ENCODE measurements at regions not wholly inside any gene's neighbourhood (a gene's known extent, or its start where the extent isn't known, plus 50 kb on each side); places are given as distances from the start of the nearest gene placed in this dataset.

GRCh38 chr7:67781841-67782240 lies 785.2 kb downstream of the TYW1 start:
- H3K4me3 Mint-ChIP-seq = no peak overlapping the region
- no peaks in the 10 kb centered on the region for H3K4me1 Mint-ChIP-seq
- H3K27ac Mint-ChIP-seq = no peak overlapping the region
- H3K27me3 Mint-ChIP-seq = no peaks in the 10 kb centered on the region
- no peaks in the 10 kb centered on the region for H3K36me3 Mint-ChIP-seq
- peaks cover 5 to 15% (median 12%) of the 10 kb centered on the region in 3 donors for H3K9me3 Mint-ChIP-seq

DNA sequence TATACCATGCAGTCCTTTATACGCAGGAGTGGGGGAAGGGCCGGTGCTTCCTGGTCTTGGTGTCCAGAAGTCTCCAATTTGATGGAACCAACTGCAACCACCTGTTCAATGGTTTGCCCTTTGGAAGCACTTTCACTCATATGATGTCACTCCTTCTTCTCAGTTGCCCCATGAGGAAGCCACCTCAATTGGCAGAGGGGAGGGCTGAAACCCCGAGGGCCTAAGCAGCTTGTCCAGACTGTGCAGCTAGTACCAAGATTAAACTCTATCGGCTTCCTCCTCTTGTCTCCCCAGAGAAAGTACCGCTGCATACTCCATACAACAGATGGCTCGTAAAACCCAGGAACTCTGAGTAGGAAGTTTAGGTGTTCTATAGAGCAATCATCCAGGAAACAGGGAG lies 789.4 kb downstream of the TYW1 start:
- H3K4me3 Mint-ChIP-seq = no peak overlapping the region
- no peaks in the 10 kb centered on the region for H3K4me1 Mint-ChIP-seq
- no peak overlapping the region for H3K27ac Mint-ChIP-seq
- peaks cover 5 to 11% (median 7%) of the 10 kb centered on the region in 3 donors for H3K9me3 Mint-ChIP-seq
- H3K27me3 Mint-ChIP-seq = no peaks in the 10 kb centered on the region
- no peaks in the 10 kb centered on the region for H3K36me3 Mint-ChIP-seq

- H3K9me3 Mint-ChIP-seq = peaks cover 0 to 21% (median 9%) of the 10 kb centered on the region in 3 donors
- no peak overlapping the region for H3K4me3 Mint-ChIP-seq
- H3K27me3 Mint-ChIP-seq = no peaks in the 10 kb centered on the region
- H3K36me3 Mint-ChIP-seq = no peaks in the 10 kb centered on the region
- H3K27ac Mint-ChIP-seq = no peak overlapping the region
- H3K4me1 Mint-ChIP-seq = no peaks in the 10 kb centered on the region
Measured at GRCh38 chr7:67788669-67789068, 792.0 kb downstream of the TYW1 start.

DNA sequence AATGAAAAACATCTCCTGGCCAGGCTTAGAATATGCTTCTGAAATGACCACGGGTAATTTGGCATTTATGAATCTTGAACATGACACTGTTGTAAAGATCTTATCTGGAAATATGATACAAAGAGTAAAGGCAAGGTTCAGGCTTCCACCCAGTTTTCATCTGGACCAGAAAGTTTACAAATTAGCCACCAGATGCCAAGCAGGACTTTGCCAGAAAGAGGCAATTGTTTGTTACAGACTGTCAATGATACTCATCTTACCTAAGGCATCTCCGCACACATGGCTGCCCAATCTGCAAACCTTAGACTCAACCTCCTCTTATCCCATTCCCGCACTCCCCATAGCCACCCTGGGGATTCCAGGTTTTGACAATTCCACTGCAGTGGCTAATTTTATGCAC lies 795.3 kb downstream of the TYW1 start:
- Mint-ChIP-seq H3K36me3 (no peaks in the 10 kb centered on the region), H3K4me1 (no peaks in the 10 kb centered on the region), H3K27ac (no peak overlapping the region), H3K4me3 (no peak overlapping the region), H3K9me3 (peaks cover 0 to 21% (median 10%) of the 10 kb centered on the region in 3 donors), H3K27me3 (no peaks in the 10 kb centered on the region)

- Mint-ChIP-seq H3K9me3 (peaks cover 0 to 27% (median 13%) of the 10 kb centered on the region in 3 donors), H3K36me3 (no peaks in the 10 kb centered on the region), H3K4me1 (no peaks in the 10 kb centered on the region), H3K27me3 (no peaks in the 10 kb centered on the region), H3K27ac (no peak overlapping the region), H3K4me3 (no peak overlapping the region)
Measured at GRCh38 chr7:67794544-67794943, 797.9 kb downstream of the TYW1 start.

GRCh38 chr7:67803789-67804188 lies 807.2 kb downstream of the TYW1 start:
- Mint-ChIP-seq H3K27ac (no peak overlapping the region), H3K36me3 (no peaks in the 10 kb centered on the region), H3K27me3 (no peaks in the 10 kb centered on the region), H3K4me3 (no peak overlapping the region), H3K9me3 (peaks cover 0 to 10% (median 6%) of the 10 kb centered on the region in 3 donors), H3K4me1 (peaks cover 0 to 3% (median 0%) of the 10 kb centered on the region in 3 donors)

DNA sequence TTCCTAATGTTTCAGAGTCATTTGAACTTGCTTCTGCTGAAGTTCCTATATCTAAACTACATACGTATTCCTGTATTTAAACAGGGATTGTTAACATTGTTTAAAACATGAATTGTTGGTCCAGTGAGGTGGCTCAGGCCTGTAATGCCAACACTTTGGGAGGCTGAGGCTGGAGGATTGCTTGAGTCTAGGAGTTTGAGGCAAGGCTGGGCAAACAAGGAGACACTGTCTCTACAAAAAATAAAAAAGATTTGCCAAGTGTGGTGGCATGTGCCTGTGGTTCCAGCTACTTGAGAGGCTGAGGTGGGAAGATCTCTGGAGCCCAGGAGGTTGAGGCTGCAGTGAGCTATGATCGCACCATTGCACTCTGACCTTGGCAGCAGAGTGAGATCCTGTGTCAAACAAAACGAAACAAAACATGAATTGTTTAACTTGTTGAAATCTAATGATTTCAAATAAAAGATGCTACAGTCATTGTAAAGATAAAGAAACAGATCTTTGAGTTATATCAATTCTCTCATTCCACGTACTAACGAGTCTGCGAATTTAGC lies 809.4 kb downstream of the TYW1 start:
- Mint-ChIP-seq H3K36me3 (no peaks in the 10 kb centered on the region), H3K4me1 (no peaks in the 10 kb centered on the region), H3K4me3 (no peak overlapping the region), H3K27me3 (no peaks in the 10 kb centered on the region), H3K27ac (no peak overlapping the region), H3K9me3 (peaks cover 0 to 4% (median 2%) of the 10 kb centered on the region in 3 donors)

GRCh38 chr7:67807826-67808225 lies 811.2 kb downstream of the TYW1 start:
- Mint-ChIP-seq H3K4me1 (no peaks in the 10 kb centered on the region), H3K27ac (no peak overlapping the region), H3K36me3 (no peaks in the 10 kb centered on the region), H3K27me3 (no peaks in the 10 kb centered on the region), H3K9me3 (peaks cover 0 to 4% (median 2%) of the 10 kb centered on the region in 3 donors), H3K4me3 (no peak overlapping the region)

- no peak overlapping the region for H3K27ac Mint-ChIP-seq
- no peaks in the 10 kb centered on the region for H3K36me3 Mint-ChIP-seq
- no peaks in the 10 kb centered on the region for H3K4me1 Mint-ChIP-seq
- H3K27me3 Mint-ChIP-seq = no peaks in the 10 kb centered on the region
- peaks cover 0 to 11% (median 2%) of the 10 kb centered on the region in 3 donors for H3K9me3 Mint-ChIP-seq
- H3K4me3 Mint-ChIP-seq = no peak overlapping the region
Measured at GRCh38 chr7:67809586-67809985, 813.0 kb downstream of the TYW1 start.

GRCh38 chr7:67813621-67814292 lies 817.1 kb downstream of the TYW1 start:
- Mint-ChIP-seq H3K4me1 (no peaks in the 10 kb centered on the region), H3K4me3 (no peak overlapping the region), H3K27me3 (no peaks in the 10 kb centered on the region), H3K9me3 (peaks cover 0 to 15% (median 6%) of the 10 kb centered on the region in 3 donors), H3K36me3 (no peaks in the 10 kb centered on the region), H3K27ac (no peak overlapping the region)

DNA sequence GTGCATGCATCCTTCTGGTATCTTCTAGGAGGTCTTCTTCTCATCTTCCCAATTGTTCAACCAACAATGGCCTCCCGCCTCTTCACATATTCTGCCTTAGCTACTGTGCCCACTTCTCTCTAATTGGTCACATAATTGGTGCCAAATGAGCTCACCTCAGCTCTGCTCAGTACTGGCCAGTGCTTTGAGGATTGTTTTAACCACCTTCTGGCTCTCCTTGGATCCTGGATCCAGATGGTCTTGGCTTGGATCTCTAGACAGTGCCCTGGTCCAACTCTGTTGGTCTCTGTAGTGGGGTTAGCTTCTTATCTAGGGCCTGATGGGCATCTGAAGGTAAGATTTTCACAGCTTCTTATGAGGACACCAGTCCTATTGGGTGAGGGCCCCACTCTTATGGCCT lies 820.8 kb downstream of the TYW1 start:
- Mint-ChIP-seq H3K27ac (peak overlapping the region in 1 of 3 donors; percentile 8), H3K36me3 (peaks cover 2% of the 10 kb centered on the region), H3K4me3 (no peak overlapping the region), H3K27me3 (no peaks in the 10 kb centered on the region), H3K4me1 (peaks cover 0 to 2% (median 0%) of the 10 kb centered on the region in 3 donors), H3K9me3 (peaks cover 2 to 11% (median 9%) of the 10 kb centered on the region in 3 donors)

DNA sequence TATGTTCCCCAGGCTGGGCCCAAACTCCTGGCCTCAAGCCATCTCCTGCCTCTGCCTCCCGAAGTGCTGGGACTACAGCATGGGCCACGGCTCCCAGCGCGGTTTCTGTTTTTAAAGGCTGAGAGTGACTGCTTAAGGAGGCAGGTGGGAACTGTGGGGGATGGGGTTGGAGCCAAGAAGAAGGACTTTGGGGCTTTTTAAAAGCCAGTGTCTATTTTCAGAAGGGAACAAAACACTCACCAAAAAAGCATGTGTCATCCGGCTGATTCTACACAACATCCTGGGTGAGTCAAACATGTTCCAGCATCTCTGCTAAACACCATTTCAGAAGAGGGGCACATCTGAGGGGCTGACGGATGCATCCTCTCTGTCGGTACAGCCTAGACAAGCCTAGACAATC lies 824.5 kb downstream of the TYW1 start:
- Mint-ChIP-seq H3K27me3 (no peaks in the 10 kb centered on the region), H3K9me3 (peaks cover 3 to 12% (median 4%) of the 10 kb centered on the region in 3 donors), H3K4me1 (peaks cover 0 to 2% (median 0%) of the 10 kb centered on the region in 3 donors), H3K4me3 (peak overlapping the region in 1 of 4 donors; percentile 12), H3K36me3 (peaks cover 2% of the 10 kb centered on the region), H3K27ac (no peak overlapping the region)

DNA sequence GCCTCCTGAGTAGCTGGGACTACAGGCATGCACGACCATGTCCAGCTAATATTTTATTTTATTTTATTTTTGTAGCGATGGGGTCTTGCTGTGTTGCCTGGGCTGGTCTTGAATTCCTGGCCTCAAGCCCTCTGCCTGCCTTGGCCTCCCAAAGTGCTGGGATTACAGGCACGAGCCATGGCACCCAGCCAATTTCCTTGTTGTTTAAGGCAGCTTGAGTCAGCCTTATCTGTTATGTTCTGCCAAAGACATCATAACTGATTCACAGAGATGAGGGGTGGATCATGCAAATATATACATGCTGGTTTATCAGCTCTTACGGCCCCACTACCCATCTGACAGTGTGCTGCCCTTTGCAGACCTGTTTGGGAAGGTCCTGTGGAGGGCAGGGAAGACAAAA lies 826.7 kb downstream of the TYW1 start:
- H3K9me3 Mint-ChIP-seq = peaks cover 3 to 10% (median 6%) of the 10 kb centered on the region in 3 donors
- H3K36me3 Mint-ChIP-seq = peaks cover 2% of the 10 kb centered on the region
- no peak overlapping the region for H3K27ac Mint-ChIP-seq
- no peak overlapping the region for H3K4me3 Mint-ChIP-seq
- no peaks in the 10 kb centered on the region for H3K27me3 Mint-ChIP-seq
- peaks cover 0 to 2% (median 0%) of the 10 kb centered on the region in 3 donors for H3K4me1 Mint-ChIP-seq

GRCh38 chr7:67825356-67825755 lies 828.7 kb downstream of the TYW1 start:
- Mint-ChIP-seq H3K27ac (no peak overlapping the region), H3K4me3 (no peak overlapping the region), H3K9me3 (peaks cover 3 to 10% (median 4%) of the 10 kb centered on the region in 3 donors), H3K4me1 (no peaks in the 10 kb centered on the region), H3K36me3 (no peaks in the 10 kb centered on the region), H3K27me3 (no peaks in the 10 kb centered on the region)

DNA sequence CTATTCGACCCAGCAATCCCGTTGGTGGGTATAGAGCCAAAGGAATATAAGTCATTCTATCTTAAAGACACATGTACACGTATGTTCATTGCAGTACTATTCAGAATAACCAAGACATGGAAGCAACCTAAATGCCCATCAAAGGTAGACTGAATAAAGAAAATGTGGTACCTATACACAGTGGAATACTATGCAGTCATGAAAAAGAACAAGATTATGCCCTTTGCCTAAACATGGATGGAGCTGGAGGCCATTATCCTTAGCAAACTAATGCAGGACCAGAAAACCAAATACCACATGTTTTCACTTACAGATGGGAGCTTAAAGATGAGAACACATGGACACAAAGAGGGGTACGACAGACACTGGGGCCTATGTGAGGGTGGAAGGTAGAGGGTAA lies 845.3 kb downstream of the TYW1 start:
- no peaks in the 10 kb centered on the region for H3K27me3 Mint-ChIP-seq
- no peak overlapping the region for H3K27ac Mint-ChIP-seq
- H3K9me3 Mint-ChIP-seq = peaks cover 0 to 3% (median 2%) of the 10 kb centered on the region in 3 donors
- no peaks in the 10 kb centered on the region for H3K36me3 Mint-ChIP-seq
- H3K4me3 Mint-ChIP-seq = no peak overlapping the region
- no peaks in the 10 kb centered on the region for H3K4me1 Mint-ChIP-seq

DNA sequence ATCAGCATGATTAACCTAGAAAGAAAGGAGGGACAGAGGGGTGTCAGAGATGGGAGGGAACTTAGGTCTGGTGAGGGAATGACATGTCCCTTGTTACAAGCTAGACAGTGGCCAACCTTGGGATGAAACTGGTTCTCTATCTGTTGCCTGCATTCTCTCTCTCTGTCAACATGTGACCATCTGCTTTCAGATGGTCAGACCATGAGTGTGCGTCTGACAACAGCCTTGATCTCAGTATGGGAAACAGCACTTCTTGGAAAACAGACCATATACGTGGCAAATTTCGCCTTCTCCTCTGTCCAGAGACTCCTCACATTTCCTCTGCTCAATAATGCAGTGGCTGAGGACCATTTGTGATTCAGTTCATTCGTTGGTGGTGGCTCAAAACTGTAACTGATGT lies 845.9 kb downstream of the TYW1 start:
- H3K4me3 Mint-ChIP-seq = no peak overlapping the region
- no peaks in the 10 kb centered on the region for H3K4me1 Mint-ChIP-seq
- no peaks in the 10 kb centered on the region for H3K27me3 Mint-ChIP-seq
- H3K27ac Mint-ChIP-seq = no peak overlapping the region
- H3K9me3 Mint-ChIP-seq = peaks cover 0 to 3% (median 2%) of the 10 kb centered on the region in 3 donors
- no peaks in the 10 kb centered on the region for H3K36me3 Mint-ChIP-seq

Data from IgD-negative memory B cell (primary cell).